Gastroesophageal sphincter (tissue), 3 donors: ENCODE measurements at regions not wholly inside any gene's neighbourhood (a gene's known extent, or its start where the extent isn't known, plus 50 kb on each side); places are given as distances from the start of the nearest gene placed in this dataset.

Experiments used
- CTCF ChIP-seq, 4 experiments: fragments of 200-600 bp in 2 of 4; fragments of 450-650 bp in 2 of 4; sonication (generic) in 1 of 4; IDR thresholded peaks; one replicate each; pipeline ENCODE4 v1.5.1; 2017 to 2019; ENCODE audit warnings: antibody characterized with exemption in 4 of 4, mild to moderate bottlenecking in 2 of 4, moderate library complexity in 2 of 4
- EP300 ChIP-seq: sonication (generic); formaldehyde crosslinking; IDR thresholded peaks from one replicate; pipeline ENCODE4 v1.6.1; 2017; ENCODE audit warnings: antibody characterized with exemption, mild to moderate bottlenecking
- POLR2A ChIP-seq, 2 donors: fragments of 450-650 bp; IDR thresholded peaks; one replicate each; pipeline ENCODE4 v1.6.1; 2017; ENCODE audit warnings: antibody characterized with exemption in 2 of 2, mild to moderate bottlenecking in 2 of 2, moderate library complexity in 1 of 2
- POLR2AphosphoS5 ChIP-seq: sonication (generic); formaldehyde crosslinking; IDR thresholded peaks from one replicate; pipeline ENCODE4 v1.6.1; 2017; ENCODE audit warnings: antibody characterized with exemption

GRCh38 chr15:70493376-70493775 is 270.0 kb downstream of the UACA start:
- no peak for TF ChIP-seq POLR2A (IDR thresholded peaks at IDR 0.05)
- TF ChIP-seq CTCF (IDR thresholded peaks at IDR 0.05): no peak
- TF ChIP-seq POLR2AphosphoS5: no peak
- TF ChIP-seq EP300: no peak
